Mucosa of descending colon (tissue), 3 donors: ENCODE measurements at regions not wholly inside any gene's neighbourhood (a gene's known extent, or its start where the extent isn't known, plus 50 kb on each side); places are given as distances from the start of the nearest gene placed in this dataset.
"Not testable (repeated sequence)": the region's sequence is repeated elsewhere in the genome, so short reads cannot be mapped to it uniquely, and the experiment has no call there.

ENCODE experiments used
- ATAC-seq: fragments of 200-7000 bp; cut with Tn5 transposase; one replicate; pipeline ENCODE4 v1.9.1; 2020; ENCODE audit warnings: mild to moderate bottlenecking, moderate library complexity
- DNase-seq, 3 donors: peaks; one replicate each; pipeline ENCODE4 v3.0.0-alpha.2; 2020
- H3K36me3 ChIP-seq: fragments of 200-600 bp; one replicate; pipeline ENCODE4 v1.8.0; 2021; ENCODE audit warnings: low read depth, mild to moderate bottlenecking
- H3K4me1 ChIP-seq: fragments of 200-600 bp; one replicate; pipeline ENCODE4 v1.8.0; 2021; ENCODE audit warnings: low read depth, mild to moderate bottlenecking
- H3K4me3 ChIP-seq: fragments of 200-600 bp; one replicate; pipeline ENCODE4 v1.8.0; 2021; ENCODE audit warnings: mild to moderate bottlenecking
- H3K9me3 ChIP-seq: fragments of 200-600 bp; one replicate; pipeline ENCODE4 v1.8.0; 2021; ENCODE audit warnings: mild to moderate bottlenecking
- intact Hi-C, 2 donors: fragments of 100-400 bp; cut with DNase I in 1 of 2; cut with micrococcal nuclease in 1 of 2; formaldehyde crosslinking; loops; one replicate each; pipeline versions ENCODE4 v1.11.0 to v1.11.1; 2022; cut with DNase I, micrococcal nuclease
- TF ChIP-seq, protein P1 (sequence below): fragments of 200-600 bp; IDR thresholded peaks from one replicate; pipeline ENCODE4 v1.8.0; 2022; ENCODE audit warnings: antibody characterized with exemption, mild to moderate bottlenecking
- donor health status: DM: no; HTN: no; CAD: no; lungs with moderate emphysema.
- donor health status: DM: no; HTN: no; CAD: no.
- donor health status: DM: no; HTN: yes; CAD: no.

DNA sequence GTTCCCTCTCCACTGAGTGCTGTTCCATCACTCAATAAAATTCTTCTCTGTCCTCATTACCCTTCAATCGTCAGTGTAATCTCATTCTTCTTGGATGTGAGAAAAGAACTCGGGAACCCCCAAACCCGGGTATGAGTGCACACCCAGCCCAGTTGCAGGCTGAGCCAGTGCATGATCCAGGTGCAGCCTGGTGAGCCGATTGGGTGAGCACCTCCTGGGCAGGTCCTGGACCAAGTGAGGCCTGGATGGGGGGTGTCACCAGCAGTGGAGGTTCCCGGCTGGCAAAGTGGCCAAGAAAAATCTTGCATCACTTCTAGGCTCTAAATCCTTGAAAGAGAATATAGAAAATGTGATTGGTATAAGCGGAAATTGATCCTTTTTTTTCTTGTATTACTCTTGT is 878.8 kb upstream of the KLHL1 start:
- DNase-seq (peak in 1 of 3 donors; percentile 29), ATAC-seq (no peak)
- no peaks in the 10 kb centered on the region for H3K4me1 ChIP-seq
- H3K9me3 ChIP-seq, result no peaks in the 10 kb centered on the region
- H3K4me3 ChIP-seq, result no peak overlapping the region
- TF ChIP-seq, protein P1, sequence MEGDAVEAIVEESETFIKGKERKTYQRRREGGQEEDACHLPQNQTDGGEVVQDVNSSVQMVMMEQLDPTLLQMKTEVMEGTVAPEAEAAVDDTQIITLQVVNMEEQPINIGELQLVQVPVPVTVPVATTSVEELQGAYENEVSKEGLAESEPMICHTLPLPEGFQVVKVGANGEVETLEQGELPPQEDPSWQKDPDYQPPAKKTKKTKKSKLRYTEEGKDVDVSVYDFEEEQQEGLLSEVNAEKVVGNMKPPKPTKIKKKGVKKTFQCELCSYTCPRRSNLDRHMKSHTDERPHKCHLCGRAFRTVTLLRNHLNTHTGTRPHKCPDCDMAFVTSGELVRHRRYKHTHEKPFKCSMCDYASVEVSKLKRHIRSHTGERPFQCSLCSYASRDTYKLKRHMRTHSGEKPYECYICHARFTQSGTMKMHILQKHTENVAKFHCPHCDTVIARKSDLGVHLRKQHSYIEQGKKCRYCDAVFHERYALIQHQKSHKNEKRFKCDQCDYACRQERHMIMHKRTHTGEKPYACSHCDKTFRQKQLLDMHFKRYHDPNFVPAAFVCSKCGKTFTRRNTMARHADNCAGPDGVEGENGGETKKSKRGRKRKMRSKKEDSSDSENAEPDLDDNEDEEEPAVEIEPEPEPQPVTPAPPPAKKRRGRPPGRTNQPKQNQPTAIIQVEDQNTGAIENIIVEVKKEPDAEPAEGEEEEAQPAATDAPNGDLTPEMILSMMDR, result no peak
- intact Hi-C loops, result no loop called here
- no peaks in the 10 kb centered on the region for H3K36me3 ChIP-seq

DNA sequence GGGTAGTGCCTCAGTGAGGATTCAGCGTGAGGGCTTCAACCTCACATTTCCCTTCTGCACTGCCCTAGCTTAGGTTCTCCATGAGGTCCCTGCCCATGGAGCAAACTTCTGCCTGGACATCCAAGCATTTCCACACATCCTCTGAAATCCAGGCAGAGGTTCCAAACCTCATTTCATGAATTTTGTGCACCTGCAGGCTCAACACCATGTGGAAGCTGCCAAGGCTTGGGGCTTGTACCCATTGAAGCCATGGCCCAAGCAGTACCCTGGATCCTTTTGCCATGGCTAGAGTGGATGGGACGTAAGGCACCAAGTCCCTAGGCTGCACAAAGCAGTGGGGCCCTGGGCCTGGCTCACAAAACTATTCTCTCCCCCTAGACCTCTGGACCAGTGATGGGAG is 877.1 kb upstream of the KLHL1 start:
- Histone ChIP-seq H3K36me3 (no peaks in the 10 kb centered on the region), H3K9me3 (no peaks in the 10 kb centered on the region), H3K4me3 (no peak overlapping the region), H3K4me1 (no peaks in the 10 kb centered on the region)
- TF ChIP-seq, protein P1, result no peak
- intact Hi-C loops, result no loop called here
- no peak for ATAC-seq
- DNase-seq, result no peak

DNA sequence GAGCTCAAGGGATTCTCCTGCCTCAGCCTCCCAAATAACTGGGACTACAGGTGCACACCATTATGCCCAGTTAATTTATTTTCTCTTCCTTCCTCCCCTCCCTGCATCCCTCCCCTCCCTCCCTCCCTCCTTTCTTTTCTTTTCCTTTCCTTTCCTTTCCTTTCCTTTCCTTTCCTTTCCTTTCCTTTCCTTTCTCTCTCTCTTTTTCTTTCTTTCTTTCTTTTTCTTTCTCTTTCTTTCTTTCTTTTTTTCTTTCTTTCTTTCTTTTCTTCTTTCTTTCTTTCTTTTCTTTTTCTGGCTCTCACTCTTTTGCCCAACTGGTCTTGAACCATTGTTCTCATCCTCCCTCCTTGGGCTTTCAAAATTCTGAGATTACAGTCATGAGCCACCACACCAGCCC is 873.0 kb upstream of the KLHL1 start:
- DNase-seq, intact Hi-C loops: not testable (repeated sequence)

DNA sequence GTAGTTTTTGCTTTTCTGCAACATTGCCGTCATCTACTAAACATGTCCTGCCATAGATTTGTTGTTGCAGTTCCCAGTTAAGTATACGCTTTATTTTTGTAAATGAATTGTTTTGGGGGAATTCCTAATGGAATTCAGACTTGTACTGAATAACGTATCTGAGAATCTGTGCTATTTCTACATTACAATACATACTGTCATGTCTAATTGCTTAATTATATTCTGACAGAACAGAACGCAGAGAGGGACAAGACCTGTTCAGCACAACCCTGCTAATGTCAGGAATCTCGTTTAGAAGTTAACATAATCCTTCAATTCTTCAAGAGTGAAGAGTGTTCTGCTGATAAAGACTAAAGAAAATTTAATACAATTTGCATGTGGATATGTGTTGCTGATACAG is 861.1 kb upstream of the KLHL1 start:
- Histone ChIP-seq H3K36me3 (no peaks in the 10 kb centered on the region), H3K9me3 (no peaks in the 10 kb centered on the region), H3K4me1 (no peaks in the 10 kb centered on the region), H3K4me3 (no peak overlapping the region)
- intact Hi-C loops, result loop anchor here in 1 of 2 donors (10.0 kb wide), 1 partner anchor 345 kb away; no protein-coding TSS in a partner anchor
- DNase-seq (no peak), ATAC-seq (no peak)
- TF ChIP-seq, protein P1, result no peak

More for the DNA sequence above, 873.0 kb upstream of the KLHL1 start:
- not testable (repeated sequence) for H3K4me3 ChIP-seq, H3K9me3 ChIP-seq, H3K36me3 ChIP-seq, H3K4me1 ChIP-seq, ATAC-seq

DNA sequence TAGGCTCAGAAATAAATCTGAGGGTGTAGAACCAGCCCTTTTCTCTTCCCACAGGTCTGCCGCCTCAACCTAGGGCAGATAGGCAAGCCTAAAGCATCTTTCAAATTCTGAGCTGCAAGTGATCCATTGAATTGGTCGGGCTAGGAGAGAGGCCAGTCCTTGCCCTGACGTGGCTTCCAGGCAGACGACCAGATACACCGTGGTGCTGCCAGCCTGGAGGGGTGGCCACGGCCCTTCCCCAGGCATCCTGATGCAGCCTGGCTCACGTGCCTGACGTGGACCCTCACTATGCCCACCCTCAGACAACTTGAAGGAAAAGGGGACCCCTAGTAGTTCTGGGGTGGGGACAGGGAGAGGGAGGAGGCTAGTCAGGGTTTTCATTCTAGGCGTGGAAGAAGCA is 859.3 kb upstream of the KLHL1 start:
- peak in 1 of 3 donors; percentile 18 for DNase-seq
- no peaks in the 10 kb centered on the region for H3K9me3 ChIP-seq
- TF ChIP-seq, protein P1, result no peak
- H3K36me3 ChIP-seq, result no peaks in the 10 kb centered on the region
- no peaks in the 10 kb centered on the region for H3K4me1 ChIP-seq
- intact Hi-C loops, result loop anchor here in 1 of 2 donors (10.0 kb wide), 1 partner anchor 343 kb away; no protein-coding TSS in a partner anchor
- ATAC-seq, result no peak
- no peak overlapping the region for H3K4me3 ChIP-seq

DNA sequence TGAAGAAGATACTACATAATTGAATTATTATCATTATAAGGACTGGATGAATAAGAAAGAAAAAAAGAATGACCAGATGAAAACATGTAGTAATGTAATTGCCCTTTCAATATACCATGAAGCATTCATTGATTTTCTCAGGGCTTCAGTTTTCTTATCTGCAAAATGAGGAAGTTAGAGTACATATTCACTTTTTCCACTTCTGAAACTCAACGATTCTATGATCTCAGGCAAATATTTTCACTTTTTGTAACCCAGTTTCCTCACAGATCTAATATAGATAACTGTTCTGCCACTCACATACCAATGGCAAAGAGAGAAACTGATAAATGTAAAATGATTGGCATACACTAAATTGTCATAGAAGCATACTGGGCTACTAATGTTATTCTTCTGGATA is 856.6 kb upstream of the KLHL1 start:
- TF ChIP-seq, protein P1, result no peak
- Histone ChIP-seq H3K36me3 (no peaks in the 10 kb centered on the region), H3K4me1 (no peaks in the 10 kb centered on the region), H3K4me3 (no peak overlapping the region), H3K9me3 (no peaks in the 10 kb centered on the region)
- intact Hi-C loops, result loop anchor here in 1 of 2 donors (10.0 kb wide), 1 partner anchor 340 kb away; no protein-coding TSS in a partner anchor
- no peak for DNase-seq
- no peak for ATAC-seq
